MM.1S (cell line): ENCODE measurements at regions not wholly inside any gene's neighbourhood (a gene's known extent, or its start where the extent isn't known, plus 50 kb on each side); places are given as distances from the start of the nearest gene placed in this dataset.

ENCODE experiments used
- DNase-seq: peaks from one replicate; pipeline ENCODE4 v3.0.0-alpha.2; 2015
- H2AFZ ChIP-seq: fragments of 300-600 bp; sonication (generic); 2 replicates; pipeline ENCODE4 v1.6.0; 2016; ENCODE audit warnings: antibody characterized with exemption, low read length
- H3F3A ChIP-seq: fragments of 300-600 bp; sonication (generic); 2 replicates; pipeline ENCODE4 v1.6.1; 2016; ENCODE audit warnings: mild to moderate bottlenecking, antibody characterized with exemption, low read length, moderate library complexity, mixed read lengths; ENCODE audit not compliant: insufficient read depth
- H3K27ac ChIP-seq: fragments of 300-600 bp; sonication (generic); 2 replicates; pipeline ENCODE4 v1.5.1; 2016; ENCODE audit warnings: mild to moderate bottlenecking, low read length
- H3K27me3 ChIP-seq: fragments of 300-600 bp; sonication (generic); replicated peaks from 2 replicates; pipeline ENCODE4 v1.6.0; 2016; ENCODE audit warnings: low read length; ENCODE audit not compliant: insufficient read depth
- H3K36me3 ChIP-seq: fragments of 300-600 bp; sonication (generic); replicated peaks from 2 replicates; pipeline ENCODE4 v1.6.1; 2016; ENCODE audit warnings: mild to moderate bottlenecking, low read length, mixed read lengths; ENCODE audit not compliant: insufficient read depth
- H3K4me1 ChIP-seq: fragments of 300-600 bp; sonication (generic); 2 replicates; pipeline ENCODE4 v1.6.1; 2016; ENCODE audit warnings: low read length, mixed read lengths
- H3K4me2 ChIP-seq: fragments of 300-600 bp; sonication (generic); 2 replicates; pipeline ENCODE4 v1.6.0; 2016; ENCODE audit warnings: low read depth, low read length
- H3K4me3 ChIP-seq: fragments of 300-600 bp; sonication (generic); 2 replicates; pipeline ENCODE4 v1.5.1; 2016; ENCODE audit warnings: low read length, mixed read lengths
- H3K79me2 ChIP-seq: fragments of 300-600 bp; sonication (generic); 2 replicates; pipeline ENCODE4 v1.6.1; 2016; ENCODE audit warnings: mixed run types, low read length, mixed read lengths
- H3K9ac ChIP-seq: fragments of 300-600 bp; sonication (generic); 2 replicates; pipeline ENCODE4 v1.6.1; 2016; ENCODE audit warnings: low read length, mixed read lengths
- H3K9me2 ChIP-seq: fragments of 300-600 bp; sonication (generic); replicated peaks from 2 replicates; pipeline ENCODE4 v1.6.1; 2016; ENCODE audit warnings: mild to moderate bottlenecking, low read length, mixed read lengths; ENCODE audit not compliant: insufficient read depth
- H3K9me3 ChIP-seq: fragments of 300-600 bp; sonication (generic); replicated peaks from 2 replicates; pipeline ENCODE4 v1.6.1; 2016; ENCODE audit warnings: mild to moderate bottlenecking, low read length, mixed read lengths; ENCODE audit not compliant: insufficient read depth
- H4K20me1 ChIP-seq: fragments of 300-600 bp; sonication (generic); 2 replicates; pipeline ENCODE4 v1.6.1; 2016; ENCODE audit warnings: mild to moderate bottlenecking, low read length, moderate library complexity, mixed read lengths; ENCODE audit not compliant: insufficient read depth
- EZH2 ChIP-seq: fragments of 300-600 bp; sonication (generic); optimal IDR thresholded peaks from 2 replicates; pipeline ENCODE3; 2017; ENCODE audit warnings: low read depth, mild to moderate bottlenecking, antibody characterized with exemption, low read length, mixed read lengths
- EZH2phosphoT487 ChIP-seq: fragments of 300-600 bp; sonication (generic); IDR thresholded peaks from 2 replicates; pipeline ENCODE4 v1.6.1; 2018; ENCODE audit warnings: antibody characterized with exemption, low read length
- TF ChIP-seq, protein P1 (sequence below): fragments of 300-600 bp; sonication (generic); IDR thresholded peaks from 2 replicates; pipeline ENCODE4 v1.5.1; 2016; ENCODE audit warnings: antibody characterized with exemption, low read length, mixed read lengths

DNA sequence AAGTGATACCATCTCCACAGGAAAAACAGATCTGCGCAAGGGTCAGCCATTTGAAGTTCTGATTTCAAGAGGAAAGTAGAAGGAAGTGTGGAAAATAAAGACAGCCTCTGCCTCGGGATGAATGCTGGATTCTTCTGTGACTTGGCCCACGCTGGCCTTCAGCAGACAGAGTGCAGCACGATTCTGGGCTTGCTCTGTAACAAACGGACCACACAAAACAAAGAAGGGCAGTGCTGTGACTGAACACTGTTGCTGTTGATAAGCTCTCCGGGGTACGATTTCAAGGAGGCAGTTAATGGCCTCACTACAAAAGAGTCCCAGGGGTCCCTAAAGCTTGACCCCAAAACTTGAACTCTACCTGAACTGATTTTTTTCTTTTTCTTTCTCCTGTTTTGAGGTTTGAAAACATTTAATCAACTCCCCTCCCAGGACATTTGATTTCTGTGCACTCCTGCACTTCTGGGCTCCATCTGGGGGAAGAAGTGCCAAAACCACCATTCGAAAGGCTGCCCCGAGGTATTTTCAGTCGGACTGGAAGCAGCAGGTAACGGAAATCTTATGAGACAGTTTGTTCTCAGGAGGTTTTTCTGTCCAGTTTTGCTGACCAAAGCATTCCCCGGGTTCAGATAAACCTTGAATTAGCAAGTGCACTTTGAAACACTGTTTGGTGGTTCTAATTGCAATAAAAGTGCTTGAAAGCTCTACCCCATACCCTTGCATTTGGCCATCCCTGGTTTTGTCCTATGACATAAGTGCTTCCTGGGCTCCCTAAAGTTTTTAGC is 189.6 kb downstream of the MYLK4 start:
- Histone ChIP-seq H3K27me3 (peaks cover 79% of the 10 kb centered on the region), H3K9me2 (no peaks in the 10 kb centered on the region), H3K4me1 (peaks cover 12% of the 10 kb centered on the region), H3K79me2 (no peaks in the 10 kb centered on the region), H3K4me2 (no peak overlapping the region), H3K4me3 (no peak overlapping the region), H3F3A (peaks cover 11% of the 10 kb centered on the region), H3K9ac (no peak overlapping the region), H4K20me1 (no peaks in the 10 kb centered on the region), H3K9me3 (no peaks in the 10 kb centered on the region), H3K36me3 (no peaks in the 10 kb centered on the region), H2AFZ (no peak overlapping the region), H3K27ac (no peak overlapping the region)
- DNase-seq, result peak; percentile 18
- TF ChIP-seq, protein P1, sequence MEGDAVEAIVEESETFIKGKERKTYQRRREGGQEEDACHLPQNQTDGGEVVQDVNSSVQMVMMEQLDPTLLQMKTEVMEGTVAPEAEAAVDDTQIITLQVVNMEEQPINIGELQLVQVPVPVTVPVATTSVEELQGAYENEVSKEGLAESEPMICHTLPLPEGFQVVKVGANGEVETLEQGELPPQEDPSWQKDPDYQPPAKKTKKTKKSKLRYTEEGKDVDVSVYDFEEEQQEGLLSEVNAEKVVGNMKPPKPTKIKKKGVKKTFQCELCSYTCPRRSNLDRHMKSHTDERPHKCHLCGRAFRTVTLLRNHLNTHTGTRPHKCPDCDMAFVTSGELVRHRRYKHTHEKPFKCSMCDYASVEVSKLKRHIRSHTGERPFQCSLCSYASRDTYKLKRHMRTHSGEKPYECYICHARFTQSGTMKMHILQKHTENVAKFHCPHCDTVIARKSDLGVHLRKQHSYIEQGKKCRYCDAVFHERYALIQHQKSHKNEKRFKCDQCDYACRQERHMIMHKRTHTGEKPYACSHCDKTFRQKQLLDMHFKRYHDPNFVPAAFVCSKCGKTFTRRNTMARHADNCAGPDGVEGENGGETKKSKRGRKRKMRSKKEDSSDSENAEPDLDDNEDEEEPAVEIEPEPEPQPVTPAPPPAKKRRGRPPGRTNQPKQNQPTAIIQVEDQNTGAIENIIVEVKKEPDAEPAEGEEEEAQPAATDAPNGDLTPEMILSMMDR, result no peak
- no peak for TF ChIP-seq EZH2phosphoT487
- no peak for TF ChIP-seq EZH2

DNA sequence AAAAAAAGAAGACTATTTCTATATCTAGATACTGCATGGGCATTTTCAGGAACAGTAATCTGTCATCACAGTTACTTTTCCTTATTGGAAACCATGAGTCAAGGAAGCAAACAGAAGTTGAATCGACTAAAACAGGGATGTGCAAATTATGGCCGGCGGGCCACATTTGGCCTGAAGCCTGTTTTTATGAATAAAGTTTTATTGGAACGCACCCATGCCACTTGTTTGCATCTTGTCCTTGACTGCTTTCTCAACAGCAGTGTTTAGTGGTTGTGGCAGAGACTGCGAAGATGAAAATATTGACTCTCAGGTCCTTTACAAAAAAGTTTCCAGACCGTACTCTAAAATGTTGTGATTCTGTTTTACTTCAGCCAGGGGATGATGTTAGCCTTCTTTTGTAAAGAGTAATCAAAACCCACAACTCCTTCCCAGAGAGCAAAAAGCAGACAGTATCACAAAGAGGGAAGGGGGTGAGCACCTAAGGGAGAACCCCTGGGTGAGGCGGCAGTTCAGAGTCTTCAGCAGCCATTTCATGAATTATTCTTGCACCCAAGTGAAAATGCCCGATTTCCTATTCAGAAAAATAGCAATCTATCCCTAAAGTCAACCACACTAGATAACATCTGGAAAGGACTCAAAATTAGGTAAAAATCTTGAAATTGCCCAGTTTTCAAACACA is 190.4 kb downstream of the MYLK4 start:
- no peak overlapping the region for H3K4me2 ChIP-seq
- H3F3A ChIP-seq, result peaks cover 11% of the 10 kb centered on the region
- H3K79me2 ChIP-seq, result no peaks in the 10 kb centered on the region
- no peaks in the 10 kb centered on the region for H4K20me1 ChIP-seq
- H3K9ac ChIP-seq, result no peak overlapping the region
- H3K27ac ChIP-seq, result no peak overlapping the region
- no peak for DNase-seq
- H3K4me3 ChIP-seq, result no peak overlapping the region
- H3K27me3 ChIP-seq, result peaks cover 80% of the 10 kb centered on the region
- H3K9me2 ChIP-seq, result no peaks in the 10 kb centered on the region
- TF ChIP-seq EZH2phosphoT487 (no peak), EZH2 (no peak)
- TF ChIP-seq, protein P1, result no peak
- no peak overlapping the region for H2AFZ ChIP-seq
- no peaks in the 10 kb centered on the region for H3K9me3 ChIP-seq
- H3K4me1 ChIP-seq, result peaks cover 12% of the 10 kb centered on the region
- H3K36me3 ChIP-seq, result no peaks in the 10 kb centered on the region

DNA sequence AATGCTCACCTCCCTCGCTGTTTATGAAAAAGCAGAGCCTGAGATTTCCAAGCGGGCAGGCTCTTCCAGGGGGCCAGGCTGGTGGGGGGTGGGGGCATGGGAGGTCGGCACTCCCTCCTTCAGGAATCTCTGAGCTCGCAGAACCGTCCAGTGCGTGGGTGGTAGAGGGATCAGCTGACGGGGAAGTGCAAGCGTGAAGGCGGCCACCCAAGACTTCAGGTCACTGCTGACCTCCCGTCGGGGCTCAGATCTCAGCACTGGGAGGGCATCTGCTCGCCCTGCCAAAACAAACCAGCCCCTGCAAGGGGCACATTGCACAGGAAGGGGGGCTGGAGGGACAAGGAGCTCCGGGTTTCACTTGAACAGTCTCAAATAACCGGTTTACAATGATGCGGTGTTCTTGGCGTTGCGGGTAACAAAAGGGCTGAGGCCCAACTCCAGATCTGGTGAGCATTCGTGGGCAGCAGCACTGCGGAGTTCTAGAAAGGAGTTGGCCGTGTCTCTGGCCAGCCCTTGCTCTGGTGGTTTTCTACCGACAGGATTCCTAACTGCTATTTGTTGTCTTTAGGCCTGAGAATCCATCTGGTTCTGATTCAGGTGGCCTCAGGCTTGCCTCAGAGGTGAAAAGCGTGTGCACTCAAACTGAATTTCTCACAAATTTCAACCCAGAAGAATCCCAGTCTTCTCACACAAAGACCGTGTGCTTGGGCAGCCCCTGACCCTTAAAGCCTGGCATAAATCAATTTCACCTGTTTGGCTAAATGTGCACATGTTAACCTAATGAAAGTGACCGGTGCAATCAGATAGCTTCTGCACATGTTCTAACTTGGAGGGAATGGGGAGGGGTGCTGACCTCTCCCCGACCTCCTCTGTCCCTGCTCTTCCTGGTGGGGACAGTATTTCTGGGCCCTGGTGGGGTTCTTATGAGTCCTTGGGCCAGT is 191.6 kb downstream of the MYLK4 start:
- no peak overlapping the region for H3K9ac ChIP-seq
- no peak for TF ChIP-seq EZH2
- no peak for TF ChIP-seq EZH2phosphoT487
- TF ChIP-seq, protein P1, result no peak
- H3K27me3 ChIP-seq, result peaks cover 80% of the 10 kb centered on the region
- H3K4me1 ChIP-seq, result peaks cover 8% of the 10 kb centered on the region
- no peak overlapping the region for H2AFZ ChIP-seq
- H3F3A ChIP-seq, result peaks cover 9% of the 10 kb centered on the region
- no peak for DNase-seq
- no peak overlapping the region for H3K27ac ChIP-seq
- no peaks in the 10 kb centered on the region for H3K9me3 ChIP-seq
- H3K4me3 ChIP-seq, result no peak overlapping the region
- H3K9me2 ChIP-seq, result no peaks in the 10 kb centered on the region
- no peaks in the 10 kb centered on the region for H4K20me1 ChIP-seq
- no peak overlapping the region for H3K4me2 ChIP-seq
- no peaks in the 10 kb centered on the region for H3K79me2 ChIP-seq
- H3K36me3 ChIP-seq, result no peaks in the 10 kb centered on the region
